ENCODE measurements at regions not wholly inside any gene's neighbourhood (a gene's known extent, or its start where the extent isn't known, plus 50 kb on each side); places are given as distances from the start of the nearest gene placed in this dataset.

DNA sequence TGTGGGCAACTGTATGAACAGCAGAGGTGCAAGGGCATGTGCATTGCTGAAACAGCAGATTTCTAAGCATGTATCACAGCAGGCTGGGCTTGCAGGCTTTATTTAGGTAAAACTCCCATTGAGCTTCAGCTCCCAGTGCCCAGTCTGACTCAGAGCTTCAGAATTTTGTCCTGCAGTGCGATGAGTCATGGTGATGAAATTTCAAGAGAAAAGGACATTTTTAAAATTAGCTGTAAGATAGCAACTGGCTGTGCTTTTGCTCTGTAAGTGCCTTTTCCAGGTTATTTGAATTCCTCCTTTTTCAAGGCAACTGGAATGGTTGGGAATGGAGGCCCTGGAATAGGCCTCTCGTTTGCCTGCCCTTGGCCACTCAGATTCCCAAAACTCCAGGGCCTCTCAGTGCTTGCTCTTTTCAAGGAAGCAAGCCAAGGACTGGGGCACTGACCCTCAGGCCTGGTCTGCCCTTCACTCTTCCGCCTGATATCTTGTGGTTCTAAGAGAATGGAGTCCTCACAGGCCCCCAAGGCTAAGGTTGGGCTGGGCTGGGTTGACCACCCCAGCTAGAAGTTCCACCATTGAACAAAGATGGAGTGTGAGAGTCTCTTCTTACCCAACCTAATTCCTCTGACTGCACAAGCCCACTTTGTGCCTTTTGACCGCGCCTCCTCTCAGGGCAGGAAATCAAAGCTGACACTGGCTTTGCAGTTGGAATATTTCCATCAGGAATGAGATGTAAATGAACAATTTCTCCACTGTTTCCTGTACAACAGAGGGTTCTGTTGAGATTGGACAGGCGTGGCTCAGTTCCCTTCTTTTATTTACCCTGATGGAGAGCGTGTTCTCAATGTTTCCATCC, 59.5 kb upstream of the PRSS23 start:
- TF ChIP-seq CTCF (IDR thresholded peaks at IDR 0.05; ENCODE audit: control extremely low read depth in 1 of 3, insufficient read depth in 1 of 3, low read depth in 1 of 3, low read length in 3 of 3) (no peak), EZH2 (IDR thresholded peaks at IDR 0.05; ENCODE audit: low read depth, low read length, severe bottlenecking) (no peak), JUND (IDR thresholded peaks at IDR 0.05; ENCODE audit: low read length) (peak; percentile 99), ZNF274 (IDR thresholded peaks at IDR 0.05; ENCODE audit: borderline replicate concordance, extremely low read depth, low read length) (no peak), POU5F1 (IDR thresholded peaks at IDR 0.05; ENCODE audit: low read depth, low read length) (no peak)
